Heart left ventricle (tissue), 16 donors: ENCODE measurements at regions not wholly inside any gene's neighbourhood (a gene's known extent, or its start where the extent isn't known, plus 50 kb on each side); places are given as distances from the start of the nearest gene placed in this dataset.

Source experiments
- ATAC-seq, 4 donors: fragments of 200-7000 bp; cut with Tn5 transposase; one replicate each; pipeline ENCODE4 v1.9.1; 2020 to 2022; ENCODE audit warnings: moderate library complexity in 4 of 4, mild to moderate bottlenecking in 3 of 4, moderate number of reproducible peaks in 1 of 4
- DNase-seq, 5 donors: peaks; one replicate each; pipeline ENCODE4 v3.0.0-alpha.2; 2020
- H3K27ac ChIP-seq, 12 donors: fragments of 200-600 bp; sonication (generic) in 4 of 12; one replicate each; pipeline versions ENCODE4 v1.5.0 to v1.8.0; 2016 to 2022; ENCODE audit warnings: mild to moderate bottlenecking in 2 of 12
- H3K27me3 ChIP-seq, 9 donors: fragments of 200-600 bp; sonication (generic) in 2 of 9; one replicate each; pipeline versions ENCODE4 v1.5.1 to v1.8.0; 2016 to 2022; ENCODE audit warnings: mild to moderate bottlenecking in 3 of 9
- H3K36me3 ChIP-seq, 9 donors: fragments of 200-600 bp; sonication (generic) in 2 of 9; one replicate each; pipeline versions ENCODE4 v1.5.0 to v1.8.0; 2018 to 2022; ENCODE audit warnings: mild to moderate bottlenecking in 2 of 9
- H3K4me1 ChIP-seq, 12 donors: fragments of 200-600 bp; sonication (generic) in 4 of 12; one replicate each; pipeline versions ENCODE4 v1.5.0 to v1.8.0; 2016 to 2022; ENCODE audit warnings: mild to moderate bottlenecking in 3 of 12
- H3K4me3 ChIP-seq, 12 donors: fragments of 200-600 bp; sonication (generic) in 4 of 12; one replicate each; pipeline versions ENCODE4 v1.5.0 to v1.8.0; 2017 to 2022; ENCODE audit warnings: mild to moderate bottlenecking in 9 of 12, moderate library complexity in 4 of 12
- H3K9me3 ChIP-seq, 12 donors: fragments of 200-600 bp; sonication (generic) in 4 of 12; one replicate each; pipeline versions ENCODE4 v1.5.0 to v1.8.0; 2016 to 2022; ENCODE audit warnings: mild to moderate bottlenecking in 1 of 12
- CTCF ChIP-seq, 12 donors: fragments of 200-600 bp; sonication (generic) in 4 of 12; IDR thresholded peaks; one replicate each; pipeline versions ENCODE4 v1.5.0 to v1.8.0; 2018 to 2022; ENCODE audit warnings: antibody characterized with exemption in 12 of 12, mild to moderate bottlenecking in 5 of 12
- POLR2A ChIP-seq, 2 donors: fragments of 450-650 bp; IDR thresholded peaks; one replicate each; pipeline ENCODE4 v1.6.1; 2017; ENCODE audit warnings: antibody characterized with exemption in 2 of 2, mild to moderate bottlenecking in 2 of 2, moderate library complexity in 2 of 2
- WGBS, 4 donors: extraction: QIAGEN DNeasy Blood & Tissue Kit in 2 of 4; methylation state at CpG; one replicate each; pipeline versions ENCODE4 v1.1.5 to v1.1.7; 2013 to 2018; 5-methylcytosine and 5-hydroxymethylcytosine counted together
- intact Hi-C, 10 donors: fragments of 100-400 bp; cut with DNase I; formaldehyde crosslinking; loops; one replicate each; pipeline versions ENCODE4 v1.11.1 to v1.14.2; 2022
- donor health status: ischemic (EF 13 %, LVEDD 7.1; RV severe dilation, severe dysfunction).
- donor health status: healthy with polysubstance abuse.
- donor health status: DM: no; HTN: yes; CAD: no.
- donor health status: DM: no; HTN: no; CAD: no.
- donor health status: ischemic (EF 25% LVEDD 6.9; RV normal size, moderate dysfunction).
- donor health status: ischemic (EF 25% LVEDD 5.7; RV mildly dilated, moderate dysfunction).
- donor health status: healthy.
- donor health status: DM: yes; HTN: yes; CAD: no.
- donor health status: ischemic (EF 35%, LVEDD 5.7; RV mildly dilated, moderate dysfunction).
- donor health status: nonischemic (EF 11% LVEDD 7.7; RV severe dilation, severe dysfunction).
- donor health status: DM: yes; HTN: yes; CAD: no.
- donor health status: PGD.
- donor health status: ischemic (EF 29% LVEDD 5.4; RV normal size, mild dysfunction).
- donor health status: nonischemic (EF 23%, LVEDD 6.1; RV moderate dilation, normal function).

- intact Hi-C loops = no loop called here
- Histone ChIP-seq H3K27me3 (peaks cover 0 to 14% (median 0%) of the 10 kb centered on the region in 9 donors), H3K4me3 (no peak overlapping the region), H3K27ac (no peak overlapping the region), H3K4me1 (no peaks in the 10 kb centered on the region), H3K36me3 (no peaks in the 10 kb centered on the region), H3K9me3 (peaks cover 0 to 12% (median 0%) of the 10 kb centered on the region in 12 donors)
- DNase-seq = no peak
- WGBS, 4 donors = 54 to 71% (median 60%) methylated on average over 2 of the region's 2 CpGs
- ATAC-seq = no peak
- TF ChIP-seq CTCF (IDR thresholded peaks at IDR 0.05) (no peak), POLR2A (IDR thresholded peaks at IDR 0.05) (no peak)
Observed at GRCh38 chr16:82240111-82240510, 70.1 kb upstream of the MPHOSPH6 start.

- H3K4me3 ChIP-seq = no peak overlapping the region
- peaks cover 0 to 14% (median 0%) of the 10 kb centered on the region in 9 donors for H3K27me3 ChIP-seq
- no peaks in the 10 kb centered on the region for H3K36me3 ChIP-seq
- intact Hi-C loops = no loop called here
- TF ChIP-seq CTCF (IDR thresholded peaks at IDR 0.05) = no peak
- H3K9me3 ChIP-seq = no peaks in the 10 kb centered on the region
- H3K27ac ChIP-seq = no peak overlapping the region
- H3K4me1 ChIP-seq = no peaks in the 10 kb centered on the region
- 90 to 92% (median 92%) methylated on average over 5 of the region's 5 CpGs for WGBS, 4 donors
- DNase-seq = no peak
- no peak for ATAC-seq
Observed at GRCh38 chr16:82236875-82237274, 66.9 kb upstream of the MPHOSPH6 start.

- intact Hi-C loops = no loop called here
Observed at GRCh38 chr16:82236415-82236814, 66.4 kb upstream of the MPHOSPH6 start.

GRCh38 chr16:82232806-82233205 lies 62.8 kb upstream of the MPHOSPH6 start:
- peaks cover 0 to 6% (median 0%) of the 10 kb centered on the region in 9 donors for H3K27me3 ChIP-seq
- ATAC-seq (no peak), DNase-seq (no peak)
- intact Hi-C loops = loop anchor here in 8 of 10 donors (5.0 kb wide), 5 partner anchors 196 to 341 kb away; partner anchors contain the start of gene HSD17B2 (in 1 of the 8)
- H3K4me3 ChIP-seq = no peak overlapping the region
- no peak overlapping the region for H3K27ac ChIP-seq
- no peaks in the 10 kb centered on the region for H3K36me3 ChIP-seq
- H3K9me3 ChIP-seq = no peaks in the 10 kb centered on the region
- no peaks in the 10 kb centered on the region for H3K4me1 ChIP-seq
- no peak for TF ChIP-seq CTCF (IDR thresholded peaks at IDR 0.05)
- TF ChIP-seq POLR2A (IDR thresholded peaks at IDR 0.05) = no peak
- WGBS, 4 donors = 77 to 90% (median 80%) methylated on average over 2 of the region's 2 CpGs

More at GRCh38 chr16:82236415-82236814, 66.4 kb upstream of the MPHOSPH6 start:
- H3K27ac ChIP-seq = no peak overlapping the region
- ATAC-seq = no peak
- 37 to 85% (median 72%) methylated on average over 1 of the region's 1 CpG for WGBS, 4 donors
- no peaks in the 10 kb centered on the region for H3K9me3 ChIP-seq
- TF ChIP-seq CTCF (IDR thresholded peaks at IDR 0.05) (no peak), POLR2A (IDR thresholded peaks at IDR 0.05) (no peak)
- no peak for DNase-seq
- no peaks in the 10 kb centered on the region for H3K4me1 ChIP-seq
- no peak overlapping the region for H3K4me3 ChIP-seq
- peaks cover 0 to 14% (median 0%) of the 10 kb centered on the region in 9 donors for H3K27me3 ChIP-seq
- no peaks in the 10 kb centered on the region for H3K36me3 ChIP-seq
